T-helper 9 cell (primary cell): ENCODE measurements at regions not wholly inside any gene's neighbourhood (a gene's known extent, or its start where the extent isn't known, plus 50 kb on each side); places are given as distances from the start of the nearest gene placed in this dataset.

Experiments used
- DNase-seq: peaks from one replicate; pipeline ENCODE4 v3.0.0-alpha.2; 2020

DNA sequence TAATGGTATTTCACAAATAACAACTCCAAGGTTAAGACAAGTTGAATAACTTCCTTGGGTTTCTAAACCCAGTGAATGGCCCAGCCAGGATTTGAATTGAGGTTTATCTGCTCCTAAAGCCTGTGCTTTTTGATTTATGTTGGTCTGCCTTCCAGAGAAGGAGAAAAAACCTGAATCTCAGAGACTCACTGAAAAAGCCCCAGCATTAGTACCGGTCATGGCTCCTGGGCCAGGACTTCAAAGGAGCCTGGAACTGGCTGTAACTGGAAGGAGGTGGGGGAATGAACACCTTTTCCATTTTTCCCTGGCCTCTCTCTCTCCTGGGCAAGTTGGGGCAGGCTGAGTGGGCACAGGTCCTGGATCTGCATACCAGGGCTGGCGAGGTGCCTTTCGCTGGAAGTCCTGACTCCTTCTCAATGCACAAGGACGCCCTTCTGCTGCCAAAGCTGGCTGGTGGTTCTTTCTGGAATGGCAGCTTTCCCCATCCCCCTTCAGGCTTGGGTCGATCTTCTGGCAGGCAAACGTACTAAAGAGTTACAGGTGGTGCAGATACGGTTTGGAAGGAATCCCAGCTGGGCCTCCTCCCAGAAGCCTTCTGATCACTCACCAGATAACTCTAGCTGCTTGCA, 268.2 kb downstream of the PTEN start:
- DNase-seq = no peak

DNA sequence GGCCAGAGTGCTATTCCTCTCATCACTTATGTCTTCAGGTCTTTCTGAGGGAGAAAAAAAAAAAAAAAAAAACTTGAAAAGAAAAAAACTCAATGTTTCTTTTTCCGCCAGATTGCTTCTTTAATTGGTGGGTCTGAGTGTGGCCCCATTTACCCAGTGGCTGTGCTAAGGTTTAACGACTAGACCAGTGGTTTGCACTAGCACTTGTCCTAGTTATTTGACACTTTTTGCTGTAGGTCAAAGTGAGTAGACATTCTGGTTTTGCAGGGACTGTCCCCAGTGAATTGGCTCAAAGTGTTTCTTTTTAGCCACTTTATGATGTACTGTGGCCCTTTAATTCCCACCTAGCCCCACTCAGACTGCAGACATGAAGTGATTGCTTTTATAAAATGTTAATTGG, 273.3 kb downstream of the PTEN start:
- DNase-seq = no peak

DNA sequence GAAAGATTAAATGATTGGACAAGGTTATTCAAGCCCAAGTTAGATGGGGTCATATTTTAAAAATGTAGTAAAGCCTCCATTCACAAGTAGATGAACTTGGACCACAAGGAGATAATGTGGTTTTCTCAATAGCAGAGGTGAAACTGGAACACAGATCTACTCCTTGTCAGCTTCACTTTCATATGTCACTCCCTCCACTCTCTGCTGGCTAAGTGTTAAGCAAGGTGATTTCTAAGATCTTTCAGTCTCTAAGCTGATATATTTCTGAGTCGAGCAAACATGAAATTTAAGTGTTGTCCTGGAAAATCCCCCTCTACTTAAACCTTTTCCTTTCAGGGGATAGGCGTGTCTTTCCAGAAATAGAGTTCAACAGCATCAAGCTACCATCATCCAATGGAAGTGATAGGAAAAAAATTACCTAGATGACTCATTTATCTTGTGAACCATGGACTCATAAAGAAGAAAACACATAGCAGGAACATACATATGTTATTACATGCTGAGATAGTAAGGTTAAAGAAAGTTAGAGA, 275.0 kb downstream of the PTEN start:
- DNase-seq = no peak

DNA sequence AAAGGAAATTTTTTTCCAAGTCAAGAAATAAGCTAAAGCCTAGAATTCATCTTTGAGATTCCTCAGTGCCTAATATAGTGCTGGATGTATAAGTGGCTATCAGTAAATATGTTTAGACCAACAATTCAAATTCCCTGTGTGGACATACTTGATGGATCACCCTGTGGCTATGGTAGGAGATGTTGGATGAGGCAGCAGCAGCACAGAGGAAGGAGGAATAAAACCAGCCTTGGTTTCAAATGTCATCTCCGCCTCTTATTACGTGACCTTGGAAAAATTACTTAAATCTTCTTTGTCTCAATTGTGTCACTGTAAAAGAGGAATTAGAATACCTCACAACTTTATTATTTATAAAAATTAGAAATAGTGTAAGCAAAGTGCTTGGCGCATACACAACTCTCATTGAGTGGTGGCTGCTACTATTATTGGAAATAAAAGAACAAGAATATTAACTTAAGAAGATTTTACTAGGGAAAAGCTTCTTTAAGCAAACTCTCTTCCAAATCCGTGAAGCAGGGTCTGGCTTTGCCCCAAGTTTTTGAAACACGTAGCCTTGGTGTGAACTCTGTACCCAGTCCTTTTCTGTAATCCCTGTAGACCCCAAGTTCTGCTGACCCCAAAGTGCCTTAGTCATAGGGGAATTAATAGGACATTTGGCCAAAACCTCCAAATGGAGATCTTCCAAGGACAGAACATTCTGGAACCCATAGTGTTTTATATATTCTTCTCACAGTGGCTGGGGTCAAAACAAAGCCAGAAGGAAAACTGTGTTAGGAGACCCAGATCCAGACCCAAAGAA, 283.8 kb downstream of the PTEN start:
- no peak for DNase-seq

- DNase-seq = no peak
Observed at GRCh38 chr10:88149906-88150305, 286.5 kb downstream of the PTEN start.

GRCh38 chr10:88150339-88150738, 286.9 kb downstream of the PTEN start:
- DNase-seq = no peak

DNA sequence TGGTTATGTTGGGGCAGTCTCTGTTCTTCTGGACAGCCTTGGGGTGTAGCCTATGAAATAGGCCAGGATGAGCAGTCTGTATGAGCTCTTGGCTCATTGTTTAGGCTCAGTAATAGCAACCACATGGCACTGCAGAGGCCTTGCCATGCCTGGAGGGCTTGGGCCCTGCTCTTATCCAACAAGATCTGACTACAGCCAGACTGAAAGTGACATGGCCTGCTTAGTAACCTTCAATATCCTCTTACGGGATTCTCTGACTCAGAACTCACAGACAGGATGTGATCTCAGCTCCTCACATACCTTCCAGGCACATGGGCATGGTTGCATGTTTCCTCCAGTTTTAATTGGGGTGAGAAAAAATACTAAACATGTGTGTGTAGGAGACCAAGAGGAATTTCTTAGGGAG, 289.3 kb downstream of the PTEN start:
- DNase-seq = no peak

DNA sequence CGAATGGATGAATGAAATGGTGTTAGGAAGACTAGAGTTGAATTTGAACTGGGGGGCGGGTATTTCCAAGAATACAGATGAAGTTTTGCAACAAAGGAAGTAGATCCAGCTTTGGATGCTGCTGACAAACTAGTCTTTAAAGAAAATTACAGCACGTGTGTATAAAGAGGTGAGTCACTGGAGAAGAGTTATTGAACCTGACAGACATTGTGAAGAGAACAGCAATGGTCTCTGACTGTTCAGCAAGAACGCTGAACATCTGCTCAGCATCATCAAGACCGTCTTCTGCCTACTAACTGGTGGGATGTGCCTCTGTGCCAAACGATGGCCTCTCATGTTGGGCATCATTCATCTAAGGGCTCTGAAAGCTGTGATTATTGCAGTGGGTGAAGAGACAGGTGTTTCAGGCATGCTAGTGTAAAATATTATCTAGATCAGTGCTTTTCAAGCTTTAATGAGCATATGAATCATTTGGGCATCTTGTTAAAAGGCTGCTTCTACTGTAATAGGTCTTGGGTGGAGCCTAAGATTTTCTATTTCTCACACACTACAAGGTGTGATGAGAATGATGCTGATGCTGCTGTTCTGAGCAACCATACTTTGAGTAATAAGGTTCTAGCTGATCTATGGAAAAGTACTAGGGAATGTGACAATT, 291.3 kb downstream of the PTEN start:
- DNase-seq = no peak

DNA sequence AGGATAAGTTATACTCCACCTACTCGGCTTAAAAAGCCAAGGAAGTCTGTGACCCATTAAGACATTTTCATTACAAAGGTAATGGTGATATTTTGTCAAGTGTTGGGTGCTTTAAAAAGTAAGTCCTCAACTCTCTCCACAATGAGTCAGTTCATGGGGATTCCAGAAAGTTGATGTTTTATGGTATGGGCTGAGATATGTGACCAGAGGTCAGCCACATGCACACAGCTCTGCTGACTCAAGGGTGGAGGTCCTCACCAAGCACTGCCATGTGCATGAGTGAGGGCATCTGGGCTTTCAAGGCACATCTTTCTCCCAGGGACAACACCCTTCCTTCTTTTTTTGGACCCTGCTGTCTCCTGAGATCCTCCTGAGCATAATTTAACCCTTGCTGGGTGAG, 292.9 kb downstream of the PTEN start:
- DNase-seq = no peak

DNA sequence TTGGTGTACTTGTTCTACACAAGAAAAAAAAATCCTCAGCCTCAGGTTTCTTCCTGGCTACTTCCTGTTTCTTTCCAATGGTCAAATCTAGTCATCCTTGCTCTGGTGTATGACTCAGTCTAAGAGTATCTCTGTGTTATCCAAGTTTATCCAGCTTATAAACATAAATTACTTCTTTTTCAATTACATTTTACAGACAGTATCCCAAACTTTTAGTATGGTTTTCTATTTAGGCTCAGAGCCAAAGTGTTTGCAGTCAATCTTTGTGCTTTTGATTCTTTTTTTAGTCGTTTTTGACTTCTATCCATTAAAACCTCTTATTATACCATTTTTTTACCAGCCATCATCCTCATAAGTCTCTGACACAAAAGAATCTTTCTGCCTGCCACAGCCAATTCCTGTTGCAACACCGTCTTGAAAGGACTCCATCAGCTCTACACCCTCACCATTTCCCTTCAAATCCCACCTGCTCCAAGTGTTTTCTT, 294.6 kb downstream of the PTEN start:
- DNase-seq = no peak

GRCh38 chr10:88158526-88159122, 295.2 kb downstream of the PTEN start:
- DNase-seq = no peak

GRCh38 chr10:88159127-88159829, 295.9 kb downstream of the PTEN start:
- no peak for DNase-seq

DNA sequence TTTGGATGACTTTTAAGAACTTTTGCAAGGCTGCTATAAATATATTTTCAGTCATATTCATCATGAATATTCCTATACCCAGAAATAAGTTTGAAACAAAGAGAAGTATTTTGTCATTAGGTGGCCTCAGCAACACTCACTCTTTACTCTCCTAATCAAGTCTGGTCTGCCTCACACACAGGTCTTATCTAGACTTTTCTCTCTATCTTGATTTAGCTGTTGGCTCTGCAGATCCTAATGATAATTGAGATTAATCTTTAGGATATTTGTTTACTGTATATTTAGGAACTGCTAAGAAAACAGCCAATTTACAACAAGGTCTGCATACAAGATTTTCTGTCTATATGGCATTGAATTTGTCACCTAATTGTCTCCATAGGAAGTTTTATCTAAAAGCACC, 297.6 kb downstream of the PTEN start:
- no peak for DNase-seq

DNA sequence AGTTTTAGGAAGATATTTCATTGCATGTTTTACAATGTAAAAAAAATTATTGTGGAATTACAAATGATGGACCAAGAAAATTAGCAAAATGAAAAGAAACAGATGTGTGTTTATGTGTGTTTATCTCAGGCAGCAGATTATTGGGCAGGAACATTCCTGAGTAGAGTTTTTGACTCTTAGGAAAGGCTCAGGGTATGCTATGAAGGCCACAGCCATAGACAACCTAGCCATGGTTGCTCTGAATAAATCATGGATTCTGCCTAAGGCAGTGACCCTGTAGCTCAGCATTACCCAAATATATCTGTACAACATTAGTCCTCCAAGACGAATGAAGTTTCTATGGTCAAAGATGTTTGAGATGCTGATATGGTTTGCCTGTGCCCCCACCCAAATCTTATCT, 298.3 kb downstream of the PTEN start:
- no peak for DNase-seq

DNA sequence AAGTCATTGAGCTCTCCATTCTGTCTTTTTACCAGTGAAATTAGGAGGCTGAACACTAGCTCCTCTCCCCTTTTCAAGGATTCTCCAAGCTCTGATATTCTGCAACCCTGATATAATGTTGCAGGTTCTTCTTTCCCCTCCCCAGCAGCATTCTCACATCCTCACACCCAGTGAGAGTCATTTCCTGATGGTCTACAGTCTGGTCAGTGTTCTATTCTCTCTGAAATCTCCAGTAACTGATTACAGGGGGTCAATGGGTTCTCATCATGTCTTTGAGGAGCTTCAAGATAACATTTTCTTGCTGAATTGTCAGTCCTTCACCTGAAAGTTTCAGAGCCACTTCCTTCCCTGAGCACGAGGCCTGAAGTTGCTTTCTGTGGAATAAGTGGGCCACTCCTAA, 299.4 kb downstream of the PTEN start:
- no peak for DNase-seq

DNA sequence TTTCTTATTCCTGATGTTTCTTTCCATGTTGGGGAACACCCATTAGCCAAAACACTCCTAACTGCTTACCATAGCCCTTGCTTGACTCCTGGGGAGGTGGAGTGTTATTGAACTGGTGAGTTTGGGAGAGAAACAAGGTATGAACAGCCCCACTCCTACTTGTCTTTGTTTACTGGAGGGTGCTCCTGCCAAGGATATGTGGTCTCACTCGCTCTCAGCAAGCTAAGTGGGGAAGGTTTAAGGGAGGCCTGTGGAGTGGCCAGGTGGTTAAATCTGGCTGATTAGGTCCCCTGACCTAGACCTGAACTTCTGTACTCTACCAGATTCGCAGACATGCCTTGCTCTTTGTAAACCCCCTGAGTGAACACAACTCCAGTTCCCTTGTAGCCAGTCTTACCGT, 300.1 kb downstream of the PTEN start:
- no peak for DNase-seq

- no peak for DNase-seq
Observed at GRCh38 chr10:88164471-88164870, 301.0 kb downstream of the PTEN start.

GRCh38 chr10:88165849-88166271, 302.4 kb downstream of the PTEN start:
- no peak for DNase-seq

DNA sequence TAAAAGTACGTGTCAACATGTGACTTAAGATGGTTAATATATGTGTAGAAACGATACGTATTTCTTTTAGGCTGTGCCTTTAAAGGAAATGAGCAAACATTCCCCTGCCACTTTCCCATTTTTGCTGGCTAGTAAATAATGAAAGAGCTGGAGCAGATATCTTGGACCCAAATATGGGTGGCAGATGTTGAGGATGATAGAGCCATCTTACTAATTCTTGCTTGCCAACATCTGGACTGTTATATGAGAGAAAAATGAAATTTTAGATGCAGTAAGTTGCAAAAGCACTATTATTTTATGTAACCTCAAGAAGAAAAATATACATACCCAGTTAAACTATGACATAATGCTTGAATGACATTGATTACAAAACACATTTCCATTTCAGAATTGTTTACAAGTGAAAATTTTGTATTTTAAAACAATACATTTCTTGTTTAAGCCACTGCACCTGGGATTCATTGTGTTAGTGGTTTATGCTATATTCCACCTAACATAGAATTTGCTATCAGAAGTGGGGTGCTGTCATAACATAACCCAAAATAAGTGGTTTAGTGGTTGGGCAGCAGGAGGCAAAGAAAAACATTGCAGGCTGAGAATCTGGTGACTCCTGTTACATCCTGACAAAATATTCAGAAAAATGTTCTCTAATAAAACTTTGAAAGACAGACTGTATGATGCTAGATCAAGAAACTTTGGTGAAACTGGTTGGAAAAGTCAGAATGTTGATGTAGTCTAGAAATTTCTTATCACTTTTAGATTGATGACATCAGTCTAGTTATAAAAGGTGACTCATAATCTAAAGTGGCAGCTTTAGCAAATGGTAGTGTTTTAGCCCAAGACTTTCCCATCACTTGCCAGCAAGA, 305.0 kb downstream of the PTEN start:
- no peak for DNase-seq

- DNase-seq = no peak
Observed at GRCh38 chr10:88169037-88169319, 305.6 kb downstream of the PTEN start.

GRCh38 chr10:88170628-88171027, 307.2 kb downstream of the PTEN start:
- DNase-seq = no peak

DNA sequence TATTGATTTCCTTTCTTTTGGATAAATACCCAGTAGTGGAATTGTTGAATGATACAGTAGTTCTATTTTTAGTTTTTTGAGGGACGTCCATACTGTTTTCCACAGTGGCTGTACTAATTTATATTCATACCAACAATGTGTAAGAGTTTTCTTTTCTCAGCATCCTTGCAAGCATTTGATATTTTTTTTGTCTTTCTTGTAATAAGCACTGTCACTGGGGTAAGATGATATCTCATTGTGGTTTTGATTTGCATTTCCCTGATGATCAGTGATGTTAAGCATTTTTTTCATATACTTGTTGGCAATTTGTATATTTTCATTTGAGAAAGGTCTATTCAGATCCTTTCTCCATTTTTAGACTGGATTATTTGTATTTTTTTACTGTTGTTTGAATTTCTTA, 308.7 kb downstream of the PTEN start:
- no peak for DNase-seq
